ENCODE measurements at regions not wholly inside any gene's neighbourhood (a gene's known extent, or its start where the extent isn't known, plus 50 kb on each side); places are given as distances from the start of the nearest gene placed in this dataset.

- no peak for DNase-seq (ENCODE audit: low spot score)
- Histone ChIP-seq H3K27ac (no peak overlapping the region), H3K4me1 (peaks cover 0 to 10% of the 10 kb centered on the region in 2 donors), H3K9me3 (no peaks in the 10 kb centered on the region), H3K4me3 (no peak overlapping the region), H3K36me3 (no peaks in the 10 kb centered on the region), H3K27me3 (no peaks in the 10 kb centered on the region)
- TF ChIP-seq CTCF (IDR thresholded peaks at IDR 0.05) = no peak
Measured at GRCh38 chr1:67626090-67626860, 58.7 kb upstream of the GADD45A start.

- Histone ChIP-seq H3K27me3 (no peaks in the 10 kb centered on the region), H3K4me1 (peaks cover 0 to 10% of the 10 kb centered on the region in 2 donors), H3K4me3 (no peak overlapping the region), H3K27ac (no peak overlapping the region), H3K36me3 (no peaks in the 10 kb centered on the region), H3K9me3 (no peaks in the 10 kb centered on the region)
- no peak for TF ChIP-seq CTCF (IDR thresholded peaks at IDR 0.05)
- DNase-seq (ENCODE audit: low spot score) = no peak
Measured at GRCh38 chr1:67626861-67627235, 58.2 kb upstream of the GADD45A start.

GRCh38 chr1:67627336-67627735 lies 57.7 kb upstream of the GADD45A start:
- TF ChIP-seq CTCF (IDR thresholded peaks at IDR 0.05) = no peak
- Histone ChIP-seq H3K4me1 (peaks cover 0 to 10% of the 10 kb centered on the region in 2 donors), H3K9me3 (no peaks in the 10 kb centered on the region), H3K4me3 (no peak overlapping the region), H3K36me3 (no peaks in the 10 kb centered on the region), H3K27me3 (no peaks in the 10 kb centered on the region), H3K27ac (no peak overlapping the region)
- DNase-seq (ENCODE audit: low spot score) = no peak

- peaks cover 0 to 10% of the 10 kb centered on the region in 2 donors for H3K4me1 ChIP-seq
- no peaks in the 10 kb centered on the region for H3K9me3 ChIP-seq
- no peaks in the 10 kb centered on the region for H3K27me3 ChIP-seq
- TF ChIP-seq CTCF (IDR thresholded peaks at IDR 0.05) = no peak
- no peak overlapping the region for H3K27ac ChIP-seq
- no peaks in the 10 kb centered on the region for H3K36me3 ChIP-seq
- H3K4me3 ChIP-seq = no peak overlapping the region
- no peak for DNase-seq (ENCODE audit: low spot score)
Measured at GRCh38 chr1:67627906-67628305, 57.1 kb upstream of the GADD45A start.

GRCh38 chr1:67629370-67630075 lies 55.5 kb upstream of the GADD45A start:
- TF ChIP-seq CTCF (IDR thresholded peaks at IDR 0.05) = no peak
- no peak overlapping the region for H3K27ac ChIP-seq
- H3K36me3 ChIP-seq = no peaks in the 10 kb centered on the region
- H3K4me3 ChIP-seq = no peak overlapping the region
- DNase-seq (ENCODE audit: low spot score) = no peak
- no peaks in the 10 kb centered on the region for H3K9me3 ChIP-seq
- peaks cover 0 to 10% of the 10 kb centered on the region in 2 donors for H3K4me1 ChIP-seq
- H3K27me3 ChIP-seq = no peaks in the 10 kb centered on the region

Measured in right atrium auricular region (tissue), 2 donors.